NCI-H2171 treated with DMSO at 0.1 percent for 48 hours (cell line): ENCODE measurements at regions not wholly inside any gene's neighbourhood (a gene's known extent, or its start where the extent isn't known, plus 50 kb on each side); places are given as distances from the start of the nearest gene placed in this dataset.
"Not testable (repeated sequence)": the region's sequence is repeated elsewhere in the genome, so short reads cannot be mapped to it uniquely, and the experiment has no call there.

Source experiments
- DNase-seq: peaks from one replicate; lab custom pipeline; 2025; lab: John Stamatoyannopoulos, UW

GRCh38 chr19:29054886-29055675 is 157.9 kb downstream of the UQCRFS1 start:
- no peak for DNase-seq

GRCh38 chr19:29048873-29049272 is 164.1 kb downstream of the UQCRFS1 start:
- DNase-seq: no peak

GRCh38 chr19:29045679-29046254 is 167.2 kb downstream of the UQCRFS1 start:
- DNase-seq: no peak

- DNase-seq: no peak
These were observed 168.9 kb downstream of the UQCRFS1 start for GRCh38 chr19:29044037-29044436.

- no peak for DNase-seq
These were observed 170.5 kb downstream of the UQCRFS1 start for GRCh38 chr19:29042450-29042849.

GRCh38 chr19:29040951-29041350 is 172.0 kb downstream of the UQCRFS1 start:
- DNase-seq: peak; percentile 10

- no peak for DNase-seq
These were observed 172.7 kb downstream of the UQCRFS1 start for GRCh38 chr19:29040292-29040691.

GRCh38 chr19:29039036-29039435 is 173.9 kb downstream of the UQCRFS1 start:
- not testable (repeated sequence) for DNase-seq

GRCh38 chr19:29031216-29031615 is 181.7 kb downstream of the UQCRFS1 start:
- DNase-seq: no peak

- DNase-seq: no peak
These were observed 183.5 kb downstream of the UQCRFS1 start for GRCh38 chr19:29029268-29029958.

GRCh38 chr19:29022599-29022998 is 190.4 kb downstream of the UQCRFS1 start:
- DNase-seq: no peak

- DNase-seq: no peak
These were observed 190.8 kb downstream of the UQCRFS1 start for GRCh38 chr19:29022165-29022564.

- DNase-seq: no peak
These were observed 191.6 kb downstream of the UQCRFS1 start for GRCh38 chr19:29021232-29021916.

GRCh38 chr19:29019403-29019802 is 193.5 kb downstream of the UQCRFS1 start:
- no peak for DNase-seq

GRCh38 chr19:29018542-29018941 is 194.4 kb downstream of the UQCRFS1 start:
- DNase-seq: no peak

- no peak for DNase-seq
These were observed 195.2 kb downstream of the UQCRFS1 start for GRCh38 chr19:29017788-29018187.

GRCh38 chr19:29016926-29017760 is 195.8 kb downstream of the UQCRFS1 start:
- DNase-seq: no peak

GRCh38 chr19:29016353-29016752 is 196.6 kb downstream of the UQCRFS1 start:
- no peak for DNase-seq

- DNase-seq: no peak
These were observed 197.4 kb downstream of the UQCRFS1 start for GRCh38 chr19:29015569-29015968.

- no peak for DNase-seq
These were observed 198.0 kb downstream of the UQCRFS1 start for GRCh38 chr19:29014857-29015436.

- no peak for DNase-seq
These were observed 199.0 kb downstream of the UQCRFS1 start for GRCh38 chr19:29013988-29014387.
